Activated CD4-positive, alpha-beta T cell treated with anti-CD3 and anti-CD28 coated beads, Interleukin-2, amount 50 U/mL, for 16 hours (primary cell): ENCODE measurements at regions not wholly inside any gene's neighbourhood (a gene's known extent, or its start where the extent isn't known, plus 50 kb on each side); places are given as distances from the start of the nearest gene placed in this dataset.

Experiments
- DNase-seq: peaks from one replicate; pipeline ENCODE4 v3.0.0-alpha.2; 2020

DNA sequence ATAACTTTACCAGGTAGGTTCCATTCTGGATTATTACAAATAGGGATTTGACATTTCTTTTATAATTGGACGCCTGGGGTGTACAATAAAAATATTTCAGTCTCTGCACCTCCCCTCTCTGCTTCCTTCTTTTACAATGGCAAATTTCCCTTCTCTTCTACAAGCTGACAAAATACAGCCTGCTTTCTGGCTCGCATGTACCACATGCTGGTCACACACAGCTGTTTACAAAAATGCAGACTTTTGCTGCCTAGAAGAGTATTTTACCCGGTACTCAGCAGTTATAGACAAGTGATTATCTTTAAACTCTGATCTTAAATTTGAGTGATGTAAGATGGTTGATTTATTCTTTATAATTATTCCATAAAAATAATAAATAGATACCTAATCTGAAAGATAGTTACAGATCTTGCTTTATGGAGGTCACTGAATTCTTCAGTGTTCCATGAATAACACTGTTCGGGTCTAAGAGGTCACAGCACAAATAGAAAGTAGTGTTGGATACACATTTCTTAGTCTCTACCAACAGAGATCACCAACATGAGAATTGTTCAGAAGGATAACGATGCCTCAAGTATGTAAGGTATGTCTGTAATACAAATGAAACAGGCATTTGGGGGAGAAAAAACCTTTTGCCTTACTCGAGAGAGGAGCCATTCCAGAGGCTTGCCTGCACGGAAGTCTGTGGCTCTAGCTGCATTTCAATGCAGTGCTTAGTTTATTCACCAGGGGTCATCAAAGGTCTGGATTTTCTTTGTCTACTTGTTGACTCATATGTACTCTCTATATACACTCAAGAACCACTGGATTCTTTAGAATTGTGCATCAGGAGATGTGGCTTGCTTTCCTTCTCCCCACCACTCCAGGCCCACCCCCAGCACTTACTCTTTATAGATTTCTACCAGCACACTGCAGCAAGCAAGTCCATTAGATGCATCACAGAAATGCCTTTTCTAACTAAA is 206.6 kb upstream of the RFX3 start:
- DNase-seq: peak; percentile 85

DNA sequence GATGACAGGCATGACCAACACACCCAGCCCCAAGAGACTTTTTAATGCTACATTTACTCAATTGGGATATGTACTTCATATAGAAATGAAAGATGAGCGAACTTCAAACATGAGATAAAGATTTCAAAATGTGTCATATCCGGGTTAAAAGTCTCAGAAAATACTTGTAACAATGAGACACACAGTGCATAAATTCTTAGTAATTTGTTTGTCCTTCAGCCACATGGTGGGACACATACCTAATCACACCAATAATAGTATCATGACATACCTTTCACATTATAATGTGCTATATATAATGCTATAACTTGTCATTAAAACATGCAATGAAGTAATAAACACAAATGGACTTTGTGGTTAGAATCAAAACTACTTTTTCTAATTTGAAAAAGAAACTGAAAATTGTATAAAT is 204.7 kb upstream of the RFX3 start:
- DNase-seq: peak; percentile 61

DNA sequence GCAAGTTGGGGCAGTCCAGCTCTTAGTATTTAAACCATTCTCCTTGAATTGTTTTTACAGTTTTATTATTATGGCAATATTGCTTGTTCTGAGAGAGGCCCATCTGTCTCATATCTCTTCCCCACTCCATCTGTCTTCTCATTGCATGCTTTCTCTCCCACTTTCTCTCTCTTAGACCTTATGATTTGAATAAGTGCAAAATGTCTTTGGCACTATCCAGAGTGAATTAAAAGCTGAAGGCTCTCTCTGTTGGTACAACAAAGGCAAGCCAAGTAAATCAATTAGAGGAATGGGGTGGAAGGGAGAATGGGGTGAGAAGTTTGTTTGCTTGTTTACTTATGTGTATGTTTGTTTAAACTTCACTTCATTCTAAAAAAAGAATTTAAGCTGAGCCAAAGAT is 195.3 kb upstream of the RFX3 start:
- DNase-seq: no peak

- no peak for DNase-seq
Measured at GRCh38 chr9:3719286-3719685, 193.5 kb upstream of the RFX3 start.

DNA sequence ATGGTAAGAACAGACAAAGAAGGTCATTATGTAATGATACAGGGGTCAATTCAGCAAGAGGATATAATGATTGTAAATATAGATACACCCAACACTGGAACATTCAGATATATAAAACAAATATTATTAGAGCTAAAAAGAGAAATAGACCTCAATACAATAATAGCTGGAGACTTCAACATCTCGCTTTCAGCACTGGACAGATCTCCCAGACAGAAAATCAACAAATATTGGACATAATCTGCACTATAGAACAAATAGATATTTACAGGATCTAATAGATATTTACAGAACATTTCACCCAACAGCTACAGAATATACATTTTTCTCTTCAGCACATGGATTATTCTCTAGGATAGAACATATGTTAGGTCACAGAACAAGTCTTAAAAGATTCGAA is 190.6 kb upstream of the RFX3 start:
- DNase-seq: no peak

DNA sequence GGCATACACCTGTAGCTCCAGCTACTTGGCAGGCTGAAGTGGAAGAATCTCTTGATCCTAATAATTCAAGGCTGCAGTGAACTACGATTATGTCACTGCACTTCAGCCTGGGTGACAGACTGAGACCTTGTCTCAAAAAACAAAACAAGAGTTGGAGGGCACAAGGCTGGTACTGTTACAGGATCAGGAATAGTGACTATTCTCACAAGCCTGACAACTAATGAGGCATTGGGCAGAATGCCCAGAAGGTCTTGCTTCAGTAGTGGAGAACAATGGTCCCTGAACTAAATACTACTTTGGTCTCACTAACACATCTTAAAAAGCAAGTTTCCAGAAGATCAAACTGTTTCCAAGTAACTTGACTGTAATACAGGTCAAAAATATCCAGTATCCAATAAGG is 182.9 kb upstream of the RFX3 start:
- no peak for DNase-seq

DNA sequence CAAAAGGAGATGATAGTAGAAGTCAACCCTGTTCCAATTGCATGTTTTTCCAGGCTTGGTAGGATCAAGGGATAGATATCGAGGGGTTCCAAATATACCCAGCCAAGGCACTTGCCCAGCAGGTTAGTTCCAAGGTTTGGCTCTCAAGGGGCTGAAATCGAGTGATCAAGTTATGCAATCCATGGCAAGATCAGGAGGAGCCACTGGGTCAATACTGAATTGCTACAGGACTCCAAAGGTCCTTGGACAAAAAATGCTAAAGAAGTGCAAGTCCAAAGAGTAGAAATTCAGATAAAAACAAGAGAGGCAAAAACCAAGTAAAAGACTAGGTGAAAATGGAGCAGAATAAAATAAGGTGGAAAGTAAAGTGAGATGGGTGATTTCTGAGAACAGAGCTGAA is 179.1 kb upstream of the RFX3 start:
- no peak for DNase-seq

DNA sequence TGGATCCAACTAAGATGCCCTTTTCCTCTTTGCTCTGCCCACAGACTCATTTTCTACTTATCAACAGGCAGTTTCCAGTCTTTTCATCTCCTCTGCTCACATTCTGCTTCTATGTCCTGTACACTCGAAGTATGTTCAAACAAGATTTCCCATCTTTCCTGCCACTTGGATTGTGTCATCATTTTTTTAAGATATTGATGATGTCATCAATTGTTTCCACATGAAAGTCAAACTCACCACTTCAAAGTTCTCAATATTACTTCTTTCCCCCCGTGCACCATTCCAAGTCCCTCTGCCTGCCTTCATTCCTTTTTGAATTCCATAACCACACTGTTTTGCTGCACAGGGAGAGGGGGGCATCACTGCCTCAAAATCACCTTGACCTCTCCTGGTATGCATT is 175.0 kb upstream of the RFX3 start:
- DNase-seq: no peak

- no peak for DNase-seq
Measured at GRCh38 chr9:3699883-3700282, 174.1 kb upstream of the RFX3 start.

DNA sequence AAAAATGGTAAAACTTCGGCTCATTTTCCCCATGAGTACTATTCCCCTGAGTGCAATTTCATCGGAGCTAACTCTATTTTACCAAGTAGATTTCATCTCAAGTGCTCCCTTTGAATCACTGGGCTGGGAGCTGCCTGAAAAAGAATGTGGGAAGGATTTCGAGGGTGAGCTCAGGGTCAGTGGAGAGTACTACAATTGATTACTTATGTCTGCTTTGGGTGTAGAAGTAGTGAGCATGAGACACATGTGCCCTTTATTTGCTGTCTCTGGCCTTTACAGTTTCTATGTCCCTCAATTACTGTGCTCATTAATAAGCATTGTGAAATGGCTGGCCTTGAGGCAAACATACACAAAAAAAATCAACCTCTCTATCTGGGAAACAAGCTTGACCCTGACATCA is 172.7 kb upstream of the RFX3 start:
- DNase-seq: no peak

DNA sequence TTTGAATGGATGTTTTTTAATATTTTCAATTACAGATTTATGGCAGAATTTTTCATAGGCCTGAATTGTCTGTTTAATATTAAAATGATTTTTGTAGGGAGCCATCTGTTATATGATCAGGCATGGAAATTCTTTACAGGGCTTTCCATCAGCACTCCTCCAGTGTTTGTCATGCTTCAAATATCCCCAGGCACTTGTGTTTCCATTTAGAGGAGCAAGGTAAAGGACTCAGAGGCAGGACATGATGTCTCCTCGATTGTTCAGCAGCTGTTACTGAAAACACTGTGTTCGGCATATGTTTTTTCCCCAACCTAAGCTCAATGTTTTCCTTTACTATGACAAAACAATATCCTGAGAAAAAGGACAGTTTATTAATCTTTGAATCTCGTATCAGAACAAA is 172.3 kb upstream of the RFX3 start:
- no peak for DNase-seq

GRCh38 chr9:3696368-3696767 is 170.6 kb upstream of the RFX3 start:
- DNase-seq: no peak

- no peak for DNase-seq
Measured at GRCh38 chr9:3692606-3693005, 166.8 kb upstream of the RFX3 start.

GRCh38 chr9:3689555-3689954 is 163.8 kb upstream of the RFX3 start:
- DNase-seq: no peak

GRCh38 chr9:3687145-3687544 is 161.3 kb upstream of the RFX3 start:
- no peak for DNase-seq

DNA sequence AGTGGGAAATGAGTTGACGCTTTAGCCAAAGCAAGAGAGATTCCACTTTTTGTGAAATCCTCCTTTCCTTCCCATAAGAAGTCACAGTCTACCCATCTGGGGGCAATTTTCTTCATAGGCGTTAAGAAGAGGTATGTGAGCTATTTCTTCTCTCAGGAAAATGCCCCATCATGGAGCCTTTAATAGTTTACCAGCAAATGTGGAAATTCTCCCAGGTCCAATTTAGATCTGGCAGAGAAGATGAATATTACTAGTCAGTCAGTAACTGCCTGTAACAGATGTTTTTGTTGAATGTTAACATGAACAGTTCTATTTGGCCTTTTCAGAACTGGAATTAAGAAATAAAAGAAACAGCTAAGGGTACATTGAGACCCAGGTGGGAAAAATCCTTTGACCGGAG is 156.4 kb upstream of the RFX3 start:
- DNase-seq: no peak

DNA sequence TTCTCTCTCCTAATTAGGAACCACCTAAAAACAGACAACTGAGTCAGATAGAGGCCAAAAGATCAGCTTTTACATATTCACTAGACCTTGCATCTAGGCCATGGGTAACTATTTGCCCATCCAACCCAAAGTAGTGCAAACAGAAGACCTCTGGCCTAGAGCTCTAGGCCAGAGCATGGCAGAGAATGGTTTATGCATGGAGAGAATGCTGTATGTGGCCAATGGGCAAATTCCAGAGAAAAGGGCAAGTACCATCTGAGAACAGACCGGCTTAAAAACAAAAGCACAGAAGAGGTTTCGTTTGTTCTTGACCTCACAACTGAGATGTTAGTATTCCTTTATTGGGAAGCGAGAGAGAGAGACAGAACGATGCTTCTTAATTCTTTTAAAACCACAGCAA is 151.7 kb upstream of the RFX3 start:
- no peak for DNase-seq

DNA sequence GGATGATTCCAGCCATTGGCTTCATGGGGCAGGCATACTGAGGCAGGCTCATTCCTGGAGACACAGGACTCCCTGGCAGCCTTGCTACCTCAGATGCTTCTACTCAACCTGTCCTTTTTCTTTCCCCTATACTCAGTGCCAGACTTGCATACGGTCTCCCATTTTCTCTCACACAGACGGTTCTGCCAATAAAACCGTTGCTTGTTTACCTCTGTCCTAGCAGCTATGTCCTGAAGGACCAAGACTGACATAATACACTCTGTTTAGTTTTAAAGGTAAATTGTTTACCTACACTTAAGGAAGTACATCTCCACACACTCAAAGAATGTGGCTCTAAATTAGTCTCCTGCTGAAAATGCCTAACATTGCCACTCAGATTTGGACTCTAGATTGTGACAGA is 151.0 kb upstream of the RFX3 start:
- DNase-seq: no peak

GRCh38 chr9:3675946-3676345 is 150.1 kb upstream of the RFX3 start:
- no peak for DNase-seq

DNA sequence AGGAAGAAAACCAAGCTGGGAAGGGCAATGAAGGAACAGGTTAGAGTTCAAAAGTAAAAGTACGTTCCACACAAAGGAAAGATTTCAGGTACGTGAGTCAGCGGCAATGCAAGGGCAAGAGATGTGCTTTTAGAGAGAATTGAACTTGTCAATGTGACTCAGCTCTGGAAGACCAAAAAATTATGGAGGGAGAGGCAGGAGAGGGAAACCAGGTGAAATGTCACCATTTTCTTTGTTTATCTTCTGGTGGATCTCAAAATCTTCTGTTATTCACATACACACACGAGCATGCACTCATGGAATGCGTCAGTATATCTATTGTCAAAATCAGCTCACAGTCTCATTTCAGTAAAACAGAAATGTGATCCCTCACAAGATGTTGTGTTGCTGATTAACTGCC is 148.8 kb upstream of the RFX3 start:
- DNase-seq: no peak

DNA sequence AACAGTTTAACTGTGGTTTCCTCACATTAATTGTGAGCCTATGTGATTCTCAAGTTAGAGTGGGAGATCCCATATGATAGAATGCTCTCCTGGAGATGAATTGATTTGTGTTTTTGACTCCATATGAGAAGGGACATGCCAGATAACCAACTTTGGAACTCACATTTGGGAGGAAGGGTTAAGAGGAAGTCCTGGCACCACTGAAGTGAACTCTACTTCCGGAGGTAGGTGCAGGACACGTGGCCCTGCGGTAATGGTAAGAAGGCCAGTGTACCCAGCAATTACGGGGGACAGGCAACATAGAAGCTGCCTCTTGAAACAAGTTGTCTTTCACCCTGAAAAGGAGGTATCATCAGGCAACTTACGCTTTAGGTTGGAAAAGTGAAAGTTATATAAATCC is 146.6 kb upstream of the RFX3 start:
- DNase-seq: no peak

- no peak for DNase-seq
Measured at GRCh38 chr9:3664044-3664443, 138.2 kb upstream of the RFX3 start.

DNA sequence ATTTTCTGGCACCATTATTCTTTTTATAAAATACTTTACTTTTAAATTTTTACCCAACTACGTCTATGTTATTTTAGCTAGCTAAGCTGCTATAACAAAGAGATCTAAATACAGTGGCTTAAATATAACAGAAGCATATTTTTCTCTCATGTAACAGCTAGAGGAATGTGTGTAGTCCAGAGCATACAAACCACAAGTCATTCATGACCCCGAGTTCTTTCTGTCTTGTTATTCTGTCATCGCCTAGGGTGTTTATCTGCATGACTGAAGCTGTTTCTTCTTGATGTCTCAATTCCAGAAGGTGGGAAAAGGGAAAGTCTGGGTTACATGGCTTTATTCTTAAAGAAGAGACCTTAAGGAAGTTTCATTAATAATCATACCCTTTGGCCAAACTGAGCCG is 136.9 kb upstream of the RFX3 start:
- DNase-seq: no peak

DNA sequence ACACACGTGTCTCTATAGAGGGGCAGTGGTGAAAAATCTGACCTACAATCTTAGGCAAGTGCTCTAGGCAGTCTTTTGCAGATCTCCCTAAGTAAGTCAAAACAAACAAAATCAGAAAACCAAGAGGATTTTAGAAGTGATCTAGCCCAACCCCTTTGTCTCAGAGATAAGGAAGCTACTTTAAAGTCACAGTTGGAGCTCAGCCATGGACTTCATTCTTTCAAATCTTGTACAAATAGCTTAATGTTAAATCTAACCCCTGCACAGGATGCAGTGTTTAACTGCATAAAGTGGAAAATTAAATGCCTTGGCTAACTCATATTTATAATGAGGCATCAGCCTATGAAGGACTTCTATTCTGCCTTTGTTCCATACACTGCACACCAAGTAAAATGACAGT is 135.1 kb upstream of the RFX3 start:
- no peak for DNase-seq

DNA sequence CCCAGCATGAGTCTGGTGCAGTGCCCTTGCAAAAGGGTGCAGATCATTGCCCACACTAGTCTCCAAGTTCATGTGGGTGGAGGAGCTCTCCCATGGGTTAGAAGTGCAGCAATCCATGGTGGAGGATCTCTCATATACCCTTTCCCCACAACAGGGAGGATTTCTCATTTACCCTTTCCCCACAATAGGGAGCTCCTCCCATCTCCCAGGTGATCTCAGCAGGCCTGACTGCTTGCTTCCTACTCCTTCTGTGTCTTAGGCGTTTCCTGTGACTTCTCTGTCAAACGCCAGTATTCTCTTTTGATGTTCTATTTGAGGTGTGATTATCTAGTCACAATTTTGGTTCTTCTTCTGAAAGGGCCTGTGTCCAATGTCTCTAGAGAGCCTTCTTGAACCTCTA is 133.8 kb upstream of the RFX3 start:
- no peak for DNase-seq
